ENCODE measurements at regions not wholly inside any gene's neighbourhood (a gene's known extent, or its start where the extent isn't known, plus 50 kb on each side); places are given as distances from the start of the nearest gene placed in this dataset.

- Histone ChIP-seq H3K27me3 (ENCODE audit: insufficient read depth) (no peaks in the 10 kb centered on the region), H3F3A (replicated peaks; ENCODE audit: insufficient read depth) (no peaks in the 10 kb centered on the region), H2AFZ (ENCODE audit: low read depth) (no peak overlapping the region), H3K9me2 (no peaks in the 10 kb centered on the region), H3K4me1 (ENCODE audit: control insufficient read depth in 1 of 2, insufficient read depth in 2 of 2, low read depth in 1 of 2, low read length in 1 of 2) (peaks cover 4 to 16% of the 10 kb centered on the region in 2 experiments; a peak in 2 of 4 replicates), H3K9me3 (no peaks in the 10 kb centered on the region), H3K79me2 (ENCODE audit: insufficient read depth) (no peaks in the 10 kb centered on the region), H3K27ac (ENCODE audit: low read depth in 2 of 2, low read length in 1 of 2) (no peak overlapping the region), H3K9ac (no peak overlapping the region), H3K4me3 (ENCODE audit: low read depth in 2 of 2, low read length in 1 of 2) (no peak overlapping the region), H4K20me1 (ENCODE audit: insufficient read depth) (no peaks in the 10 kb centered on the region), H3K36me3 (replicated peaks in 1 of 2; ENCODE audit: control insufficient read depth in 1 of 2, insufficient read depth in 2 of 2, low read length in 1 of 2) (no peaks in the 10 kb centered on the region), H3K4me2 (no peak overlapping the region)
- no peak for DNase-seq
- TF ChIP-seq, protein P1, sequence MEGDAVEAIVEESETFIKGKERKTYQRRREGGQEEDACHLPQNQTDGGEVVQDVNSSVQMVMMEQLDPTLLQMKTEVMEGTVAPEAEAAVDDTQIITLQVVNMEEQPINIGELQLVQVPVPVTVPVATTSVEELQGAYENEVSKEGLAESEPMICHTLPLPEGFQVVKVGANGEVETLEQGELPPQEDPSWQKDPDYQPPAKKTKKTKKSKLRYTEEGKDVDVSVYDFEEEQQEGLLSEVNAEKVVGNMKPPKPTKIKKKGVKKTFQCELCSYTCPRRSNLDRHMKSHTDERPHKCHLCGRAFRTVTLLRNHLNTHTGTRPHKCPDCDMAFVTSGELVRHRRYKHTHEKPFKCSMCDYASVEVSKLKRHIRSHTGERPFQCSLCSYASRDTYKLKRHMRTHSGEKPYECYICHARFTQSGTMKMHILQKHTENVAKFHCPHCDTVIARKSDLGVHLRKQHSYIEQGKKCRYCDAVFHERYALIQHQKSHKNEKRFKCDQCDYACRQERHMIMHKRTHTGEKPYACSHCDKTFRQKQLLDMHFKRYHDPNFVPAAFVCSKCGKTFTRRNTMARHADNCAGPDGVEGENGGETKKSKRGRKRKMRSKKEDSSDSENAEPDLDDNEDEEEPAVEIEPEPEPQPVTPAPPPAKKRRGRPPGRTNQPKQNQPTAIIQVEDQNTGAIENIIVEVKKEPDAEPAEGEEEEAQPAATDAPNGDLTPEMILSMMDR (IDR thresholded peaks at IDR 0.05), result 0 out of 2 replicates have a peak, but pooled peaks have one; percentile 9
- TF ChIP-seq CHD2 (IDR thresholded peaks at IDR 0.05; ENCODE audit: low read length, partially characterized antibody), result no peak
- no peak for TF ChIP-seq TEAD4 (IDR thresholded peaks at IDR 0.05; ENCODE audit: borderline replicate concordance, insufficient read depth)
- TF ChIP-seq EZH2phosphoT487 (IDR thresholded peaks at IDR 0.05; ENCODE audit: borderline replicate concordance, low read depth), result no peak
- TF ChIP-seq TCF12 (IDR thresholded peaks at IDR 0.05), result no peak
- ChIA-PET CTCF (interaction anchor here (2.0 to 2.1 kb wide), 2 partner anchors 85 to 283 kb away, joined by 4 to 6 read pairs; no protein-coding TSS in a partner anchor), POLR2A (no interaction called here)
- 89% methylated on average over 2 of the region's 2 CpGs for WGBS (ENCODE audit: low lambda C conversion rate)
These were observed 121.3 kb upstream of the OSMR start for GRCh38 chr5:38724301-38725030.

DNA sequence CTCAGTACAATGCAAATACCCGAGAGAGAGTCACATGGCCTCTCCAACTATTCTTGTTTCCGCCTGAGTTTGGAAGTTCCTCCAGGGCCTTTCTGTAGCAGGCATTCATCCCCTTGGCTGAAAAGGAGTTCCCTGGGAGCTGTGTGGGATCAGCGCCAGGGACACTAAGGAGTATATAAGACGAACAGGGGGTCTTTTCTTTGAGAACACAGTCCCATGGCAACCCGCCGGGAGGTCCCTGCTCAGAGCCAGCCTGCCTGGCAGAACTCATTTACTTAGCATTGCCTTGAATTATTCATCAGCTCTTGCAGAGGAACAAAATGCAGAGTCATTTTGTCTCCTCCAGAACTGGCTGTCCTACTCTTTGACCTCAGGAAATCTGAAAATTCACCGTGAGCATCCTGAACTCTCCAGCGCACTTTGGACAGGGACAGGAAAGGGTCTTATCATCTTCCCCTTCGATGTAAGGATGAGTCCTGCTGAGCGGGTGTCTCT, 120.4 kb upstream of the OSMR start:
- Histone ChIP-seq H3K4me2 (no peak overlapping the region), H3K9me2 (no peaks in the 10 kb centered on the region), H3K36me3 (replicated peaks in 1 of 2; ENCODE audit: control insufficient read depth in 1 of 2, insufficient read depth in 2 of 2, low read length in 1 of 2) (no peaks in the 10 kb centered on the region), H3K4me1 (ENCODE audit: control insufficient read depth in 1 of 2, insufficient read depth in 2 of 2, low read depth in 1 of 2, low read length in 1 of 2) (peaks cover 2 to 16% of the 10 kb centered on the region in 2 experiments; a peak in 2 of 4 replicates), H3K27me3 (ENCODE audit: insufficient read depth) (no peaks in the 10 kb centered on the region), H3F3A (replicated peaks; ENCODE audit: insufficient read depth) (no peaks in the 10 kb centered on the region), H3K9ac (no peak overlapping the region), H3K4me3 (ENCODE audit: low read depth in 2 of 2, low read length in 1 of 2) (no peak overlapping the region), H4K20me1 (ENCODE audit: insufficient read depth) (no peaks in the 10 kb centered on the region), H3K79me2 (ENCODE audit: insufficient read depth) (no peaks in the 10 kb centered on the region), H3K27ac (ENCODE audit: low read depth in 2 of 2, low read length in 1 of 2) (no peak overlapping the region), H3K9me3 (no peaks in the 10 kb centered on the region), H2AFZ (ENCODE audit: low read depth) (no peak overlapping the region)
- ChIA-PET POLR2A (no interaction called here), CTCF (interaction anchor here (1.6 to 2.1 kb wide), 3 partner anchors 14 to 284 kb away, joined by 3 to 6 read pairs (median 4); no protein-coding TSS in a partner anchor)
- TF ChIP-seq ELF1 (IDR thresholded peaks at IDR 0.05) (no peak), RFX5 (IDR thresholded peaks at IDR 0.05; ENCODE audit: low read length) (no peak), TCF12 (IDR thresholded peaks at IDR 0.05) (no peak)
- 82% methylated on average over 6 of the region's 10 CpGs for WGBS (ENCODE audit: low lambda C conversion rate)
- no peak for DNase-seq

DNA sequence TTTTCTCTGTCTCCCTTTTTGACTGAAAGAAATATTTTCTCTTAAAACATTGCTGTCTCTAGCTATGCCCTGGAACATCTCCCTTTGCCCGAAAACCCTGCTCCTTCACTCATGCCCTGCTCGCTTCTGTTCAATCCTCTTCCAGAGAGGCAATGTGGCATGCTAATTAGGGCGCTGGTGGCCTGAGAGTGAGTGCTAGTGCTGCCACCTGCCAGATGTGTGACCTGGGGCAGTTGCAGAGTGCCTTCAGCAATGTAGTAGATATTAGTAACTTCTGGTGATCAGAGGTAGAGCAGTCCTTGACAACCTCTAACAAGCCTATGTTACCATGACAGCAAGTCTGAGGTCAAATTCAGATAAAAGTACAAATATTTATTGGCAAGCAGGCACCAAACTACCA, 119.5 kb upstream of the OSMR start:
- Histone ChIP-seq H3K4me1 (ENCODE audit: control insufficient read depth in 1 of 2, insufficient read depth in 2 of 2, low read depth in 1 of 2, low read length in 1 of 2) (peaks cover 2 to 11% of the 10 kb centered on the region in 2 experiments; a peak in 2 of 4 replicates), H3F3A (replicated peaks; ENCODE audit: insufficient read depth) (no peaks in the 10 kb centered on the region), H3K9me3 (no peaks in the 10 kb centered on the region), H3K4me3 (ENCODE audit: low read depth in 2 of 2, low read length in 1 of 2) (no peak overlapping the region), H3K27ac (ENCODE audit: low read depth in 2 of 2, low read length in 1 of 2) (no peak overlapping the region), H4K20me1 (ENCODE audit: insufficient read depth) (no peaks in the 10 kb centered on the region), H2AFZ (ENCODE audit: low read depth) (no peak overlapping the region), H3K9ac (no peak overlapping the region), H3K36me3 (replicated peaks in 1 of 2; ENCODE audit: control insufficient read depth in 1 of 2, insufficient read depth in 2 of 2, low read length in 1 of 2) (no peaks in the 10 kb centered on the region), H3K4me2 (no peak overlapping the region), H3K79me2 (ENCODE audit: insufficient read depth) (no peaks in the 10 kb centered on the region), H3K9me2 (no peaks in the 10 kb centered on the region), H3K27me3 (ENCODE audit: insufficient read depth) (no peaks in the 10 kb centered on the region)
- ChIA-PET CTCF (interaction anchor here (0.7 to 2.1 kb wide), 4 partner anchors 11 to 285 kb away, joined by 3 to 6 read pairs (median 4); no protein-coding TSS in a partner anchor), POLR2A (no interaction called here)
- WGBS (ENCODE audit: low lambda C conversion rate), result 76% methylated on average over 3 of the region's 3 CpGs
- peak; percentile 22 for DNase-seq
- no peak for TF ChIP-seq FOXJ3 (CRISPR knock-in tag; IDR thresholded peaks at IDR 0.05)
- TF ChIP-seq, protein P2, sequence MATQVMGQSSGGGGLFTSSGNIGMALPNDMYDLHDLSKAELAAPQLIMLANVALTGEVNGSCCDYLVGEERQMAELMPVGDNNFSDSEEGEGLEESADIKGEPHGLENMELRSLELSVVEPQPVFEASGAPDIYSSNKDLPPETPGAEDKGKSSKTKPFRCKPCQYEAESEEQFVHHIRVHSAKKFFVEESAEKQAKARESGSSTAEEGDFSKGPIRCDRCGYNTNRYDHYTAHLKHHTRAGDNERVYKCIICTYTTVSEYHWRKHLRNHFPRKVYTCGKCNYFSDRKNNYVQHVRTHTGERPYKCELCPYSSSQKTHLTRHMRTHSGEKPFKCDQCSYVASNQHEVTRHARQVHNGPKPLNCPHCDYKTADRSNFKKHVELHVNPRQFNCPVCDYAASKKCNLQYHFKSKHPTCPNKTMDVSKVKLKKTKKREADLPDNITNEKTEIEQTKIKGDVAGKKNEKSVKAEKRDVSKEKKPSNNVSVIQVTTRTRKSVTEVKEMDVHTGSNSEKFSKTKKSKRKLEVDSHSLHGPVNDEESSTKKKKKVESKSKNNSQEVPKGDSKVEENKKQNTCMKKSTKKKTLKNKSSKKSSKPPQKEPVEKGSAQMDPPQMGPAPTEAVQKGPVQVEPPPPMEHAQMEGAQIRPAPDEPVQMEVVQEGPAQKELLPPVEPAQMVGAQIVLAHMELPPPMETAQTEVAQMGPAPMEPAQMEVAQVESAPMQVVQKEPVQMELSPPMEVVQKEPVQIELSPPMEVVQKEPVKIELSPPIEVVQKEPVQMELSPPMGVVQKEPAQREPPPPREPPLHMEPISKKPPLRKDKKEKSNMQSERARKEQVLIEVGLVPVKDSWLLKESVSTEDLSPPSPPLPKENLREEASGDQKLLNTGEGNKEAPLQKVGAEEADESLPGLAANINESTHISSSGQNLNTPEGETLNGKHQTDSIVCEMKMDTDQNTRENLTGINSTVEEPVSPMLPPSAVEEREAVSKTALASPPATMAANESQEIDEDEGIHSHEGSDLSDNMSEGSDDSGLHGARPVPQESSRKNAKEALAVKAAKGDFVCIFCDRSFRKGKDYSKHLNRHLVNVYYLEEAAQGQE (IDR thresholded peaks at IDR 0.05; ENCODE audit: low read depth, low read length), result no peak
- TF ChIP-seq CHD2 (IDR thresholded peaks at IDR 0.05; ENCODE audit: low read length, partially characterized antibody), result no peak
- TF ChIP-seq, protein P1 (IDR thresholded peaks at IDR 0.05), result no peak

Data from SK-N-SH (cell line).